HS-27A (cell line): ENCODE measurements at regions not wholly inside any gene's neighbourhood (a gene's known extent, or its start where the extent isn't known, plus 50 kb on each side); places are given as distances from the start of the nearest gene placed in this dataset.
"Not testable (repeated sequence)": the region's sequence is repeated elsewhere in the genome, so short reads cannot be mapped to it uniquely, and the experiment has no call there.

Experiments used
- DNase-seq: peaks from one replicate; pipeline ENCODE4 v3.0.0-alpha.2; 2012; ENCODE audit warnings: low read depth, missing footprints

- DNase-seq, result not testable (repeated sequence)
These were observed 72.4 kb downstream of the HNRNPD start for GRCh38 chr4:82301390-82301789.

- no peak for DNase-seq
These were observed 80.5 kb downstream of the HNRNPD start for GRCh38 chr4:82293304-82293703.

- DNase-seq, result no peak
These were observed 86.1 kb downstream of the HNRNPD start for GRCh38 chr4:82287720-82288119.

- peak; percentile 84 for DNase-seq
These were observed 88.7 kb downstream of the HNRNPD start for GRCh38 chr4:82284858-82285805.

- no peak for DNase-seq
These were observed 89.3 kb downstream of the HNRNPD start for GRCh38 chr4:82284475-82284857.

- DNase-seq, result no peak
These were observed 90.9 kb downstream of the HNRNPD start for GRCh38 chr4:82282875-82283274.

- not testable (repeated sequence) for DNase-seq
These were observed 94.2 kb downstream of the HNRNPD start for GRCh38 chr4:82279550-82279949.

GRCh38 chr4:82276332-82276640, 97.5 kb downstream of the HNRNPD start:
- DNase-seq, result no peak

- no peak for DNase-seq
These were observed 98.1 kb downstream of the HNRNPD start for GRCh38 chr4:82275431-82276331.

GRCh38 chr4:82274700-82275099, 99.1 kb downstream of the HNRNPD start:
- DNase-seq, result not testable (repeated sequence)

- DNase-seq, result not testable (repeated sequence)
These were observed 101.3 kb downstream of the HNRNPD start for GRCh38 chr4:82272523-82272922.

GRCh38 chr4:82271915-82272480, 101.8 kb downstream of the HNRNPD start:
- not testable (repeated sequence) for DNase-seq

- DNase-seq, result no peak
These were observed 105.0 kb downstream of the HNRNPD start for GRCh38 chr4:82268826-82269193.

- no peak for DNase-seq
These were observed 105.6 kb downstream of the HNRNPD start for GRCh38 chr4:82268050-82268825.

- no peak for DNase-seq
These were observed 106.3 kb downstream of the HNRNPD start for GRCh38 chr4:82267506-82267905.

- no peak for DNase-seq
These were observed 107.4 kb downstream of the HNRNPD start for GRCh38 chr4:82266345-82266744.

GRCh38 chr4:82261084-82261483, 112.7 kb downstream of the HNRNPD start:
- DNase-seq, result no peak

GRCh38 chr4:82260632-82261031, 113.2 kb downstream of the HNRNPD start:
- no peak for DNase-seq

GRCh38 chr4:82256718-82257117, 117.1 kb downstream of the HNRNPD start:
- no peak for DNase-seq

- no peak for DNase-seq
These were observed 118.1 kb downstream of the HNRNPD start for GRCh38 chr4:82255657-82256056.

GRCh38 chr4:82248903-82249632, 124.7 kb downstream of the HNRNPD start:
- DNase-seq, result no peak
